ENCODE measurements at regions not wholly inside any gene's neighbourhood (a gene's known extent, or its start where the extent isn't known, plus 50 kb on each side); places are given as distances from the start of the nearest gene placed in this dataset.
"Not testable (repeated sequence)": the region's sequence is repeated elsewhere in the genome, so short reads cannot be mapped to it uniquely, and the experiment has no call there.

DNA sequence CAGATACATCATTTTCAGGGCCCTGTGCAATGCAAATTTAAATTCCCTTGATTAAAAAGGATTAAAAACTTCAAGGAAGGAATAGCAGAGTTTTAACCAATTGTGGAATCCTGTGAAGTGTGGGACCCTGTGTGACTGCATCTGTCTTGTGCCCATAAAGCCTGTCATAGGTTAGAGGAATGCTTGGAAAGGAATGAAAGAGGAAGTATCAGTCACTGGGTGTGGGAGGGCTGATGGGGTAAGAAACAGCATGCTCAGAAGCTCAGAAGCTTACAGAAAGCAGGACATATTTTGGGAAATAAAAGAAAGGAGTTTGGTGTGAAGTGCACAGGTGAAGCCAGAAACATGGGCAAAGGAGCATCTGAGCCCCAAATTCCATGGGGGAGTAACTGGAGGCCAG, 150.8 kb upstream of the ETV3 start:
- DNase-seq (ENCODE audit: low read depth), result no peak

DNA sequence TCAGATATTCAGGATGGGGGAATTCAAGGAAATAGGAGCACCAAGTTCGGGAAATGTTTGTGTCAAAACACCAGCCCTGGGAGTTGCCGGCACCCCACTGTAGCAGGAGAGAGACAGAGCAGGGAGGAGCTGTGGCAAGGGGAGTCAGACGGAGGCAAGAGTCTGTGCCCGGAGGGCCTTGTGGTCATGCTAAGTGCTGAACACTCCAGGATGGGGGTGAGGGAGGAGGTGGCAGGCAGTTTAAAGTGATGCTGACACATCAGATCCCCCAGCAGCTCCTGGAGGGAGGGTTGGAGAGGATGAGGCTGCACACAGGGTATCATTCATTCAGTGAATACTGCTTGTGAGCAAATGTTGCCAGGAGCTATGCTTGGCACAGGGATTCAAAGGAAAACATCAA, 150.3 kb upstream of the ETV3 start:
- DNase-seq (ENCODE audit: low read depth), result no peak

GRCh38 chr1:157288006-157288405, 149.8 kb upstream of the ETV3 start:
- DNase-seq (ENCODE audit: low read depth), result no peak

DNA sequence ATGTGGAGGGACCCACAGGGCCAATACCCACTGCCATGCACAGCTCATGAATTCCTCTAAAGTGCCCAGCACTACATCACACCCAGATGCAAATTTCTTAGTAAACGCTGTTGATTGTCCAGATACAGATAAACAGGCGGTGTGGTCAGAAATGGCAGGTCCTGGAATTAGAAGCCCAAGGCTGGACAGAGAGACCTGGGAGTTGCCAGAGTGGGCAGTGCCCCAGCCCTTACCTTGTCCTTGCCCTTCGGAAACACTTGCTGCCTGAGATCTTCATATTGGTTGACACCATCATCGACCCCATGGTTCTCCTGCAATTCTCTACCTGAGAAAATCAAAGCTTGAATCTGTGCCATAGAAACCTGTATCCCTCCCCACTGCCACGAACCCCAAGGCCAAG, 149.3 kb upstream of the ETV3 start:
- DNase-seq (ENCODE audit: low read depth), result no peak

GRCh38 chr1:157286646-157287420, 148.6 kb upstream of the ETV3 start:
- no peak for DNase-seq (ENCODE audit: low read depth)

- DNase-seq (ENCODE audit: low read depth), result no peak
These were observed 147.9 kb upstream of the ETV3 start for GRCh38 chr1:157286096-157286495.

GRCh38 chr1:157284451-157284850, 146.3 kb upstream of the ETV3 start:
- no peak for DNase-seq (ENCODE audit: low read depth)

DNA sequence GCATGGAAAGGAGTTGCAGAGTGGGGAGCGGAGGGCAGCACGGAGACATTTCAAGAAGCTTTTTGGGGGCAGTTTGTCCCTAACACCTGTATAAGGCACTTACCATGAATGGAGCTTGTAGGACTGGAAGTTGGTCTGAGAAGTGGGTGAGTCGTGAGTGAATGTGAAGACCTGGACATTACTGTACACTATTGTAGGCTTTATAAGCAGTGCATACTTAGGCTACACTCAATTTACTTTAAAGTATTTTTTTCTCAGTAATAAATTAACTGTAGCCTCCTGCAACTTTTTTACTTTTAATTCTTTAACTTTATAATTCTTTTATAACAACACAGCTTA, 141.6 kb upstream of the ETV3 start:
- DNase-seq (ENCODE audit: low read depth), result no peak

GRCh38 chr1:157279138-157279801, 141.1 kb upstream of the ETV3 start:
- no peak for DNase-seq (ENCODE audit: low read depth)

DNA sequence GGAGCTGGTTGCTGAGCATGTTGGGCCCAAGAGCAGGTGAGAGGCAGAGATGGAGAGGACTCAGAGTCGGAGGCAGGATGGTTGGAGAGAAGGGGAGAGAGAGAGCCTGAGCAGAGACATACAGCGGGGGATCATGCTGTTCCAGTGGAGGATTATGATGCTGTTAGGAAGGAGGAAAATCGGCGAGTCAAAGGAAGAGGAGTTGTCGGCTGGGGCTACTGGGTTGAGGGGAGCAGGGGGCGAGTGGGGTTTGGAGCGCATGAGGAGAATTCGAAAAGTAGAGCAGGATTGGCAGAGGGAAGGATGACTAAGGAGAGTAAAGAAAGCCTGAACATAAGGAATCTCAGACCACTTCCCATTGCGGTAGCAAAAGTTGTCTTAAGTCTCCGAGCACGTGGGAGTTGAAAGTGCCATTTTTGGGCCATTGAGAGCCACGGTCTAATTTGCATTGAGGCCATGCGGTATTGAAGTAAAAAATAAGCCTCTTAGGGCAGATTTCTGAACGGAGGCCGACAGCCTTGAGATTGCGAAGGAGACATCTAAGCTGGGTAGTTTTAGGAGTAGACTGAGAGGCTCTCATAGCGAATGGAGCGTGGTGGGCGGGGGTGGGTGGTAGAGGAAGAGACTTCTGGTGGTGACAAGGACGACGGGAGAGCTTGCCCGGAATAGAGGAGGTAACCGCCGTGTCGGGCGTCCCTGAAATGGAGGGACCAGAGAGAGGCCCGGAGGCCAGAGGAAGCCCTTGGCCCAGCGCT, 140.4 kb upstream of the ETV3 start:
- no peak for DNase-seq (ENCODE audit: low read depth)

- DNase-seq (ENCODE audit: low read depth), result no peak
These were observed 139.7 kb upstream of the ETV3 start for GRCh38 chr1:157277913-157278312.

GRCh38 chr1:157277281-157277680, 139.1 kb upstream of the ETV3 start:
- DNase-seq (ENCODE audit: low read depth), result no peak

DNA sequence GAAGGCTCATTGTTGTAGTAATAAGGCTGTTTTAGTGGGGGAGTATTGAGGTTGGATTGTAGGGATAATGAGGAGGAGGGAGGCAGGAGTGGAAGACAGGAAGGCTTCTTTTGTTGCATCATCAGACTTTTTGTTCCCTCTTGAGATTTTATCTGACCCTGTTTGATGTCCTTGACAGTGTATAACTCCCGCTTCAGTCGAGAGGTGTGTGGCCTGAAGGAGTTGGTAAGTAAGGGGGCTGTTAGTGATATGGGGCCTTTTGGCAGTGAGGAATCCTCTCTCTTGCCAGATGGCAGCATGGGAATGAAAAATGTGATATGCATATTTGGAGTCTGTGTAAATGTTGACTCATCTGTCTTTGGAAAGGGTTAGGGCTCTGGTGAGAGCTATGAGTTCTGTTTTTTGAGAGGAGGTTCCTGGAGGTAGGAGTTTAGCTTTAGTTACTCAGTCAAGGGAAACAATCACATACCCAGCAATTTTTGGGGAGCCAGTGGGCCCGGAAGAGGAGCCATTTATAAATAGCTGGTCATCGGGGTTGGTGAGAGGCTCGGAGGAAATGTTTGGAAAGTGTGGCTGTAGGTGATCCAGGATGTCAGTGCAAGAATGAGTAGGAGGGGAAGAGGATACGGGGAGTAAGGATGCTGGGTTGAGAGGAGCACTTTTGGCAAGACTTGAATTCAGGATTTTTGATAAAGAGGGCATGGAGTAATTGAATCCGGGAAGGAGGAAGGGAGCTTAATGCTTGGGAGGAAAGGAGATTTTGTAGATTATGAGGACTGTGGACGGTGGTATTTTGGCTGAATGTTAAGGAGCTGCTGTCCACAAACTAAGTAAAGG, 136.7 kb upstream of the ETV3 start:
- no peak for DNase-seq (ENCODE audit: low read depth)

DNA sequence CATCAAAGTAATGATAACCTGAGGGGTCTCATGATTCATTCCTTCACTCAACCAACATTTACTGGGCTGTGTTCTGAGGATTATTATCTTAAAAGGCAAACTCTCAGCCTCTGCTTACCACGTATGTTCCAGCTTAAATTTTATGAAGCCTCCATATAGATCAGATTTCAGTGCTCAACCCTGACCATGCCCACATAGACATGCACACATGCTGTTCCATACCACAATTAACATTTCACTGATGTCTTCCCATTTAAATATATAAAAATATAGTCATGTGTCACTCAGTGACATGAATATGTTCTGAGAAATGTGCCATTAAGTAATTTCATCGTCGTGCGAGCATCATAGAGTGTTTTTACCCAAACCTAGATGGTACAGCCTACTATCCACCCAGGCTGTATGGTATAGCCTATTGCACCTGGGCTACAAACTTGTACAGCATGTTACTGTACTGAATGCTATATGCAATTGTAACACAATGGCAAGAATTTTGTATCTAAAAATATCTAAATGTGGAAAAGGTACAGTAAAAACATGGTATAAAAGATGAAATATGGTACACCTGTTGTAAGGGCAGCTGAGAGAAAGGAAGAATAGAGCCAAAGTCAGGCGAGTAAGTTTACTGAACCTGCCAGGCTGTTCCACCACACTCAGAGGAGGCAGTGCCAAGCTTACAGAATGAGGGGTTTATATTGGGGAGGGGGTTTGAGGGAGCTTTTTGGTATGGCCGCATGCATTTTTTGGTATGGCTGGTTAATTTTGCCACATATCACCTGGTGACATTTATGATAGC, 134.7 kb upstream of the ETV3 start:
- DNase-seq (ENCODE audit: low read depth), result no peak

DNA sequence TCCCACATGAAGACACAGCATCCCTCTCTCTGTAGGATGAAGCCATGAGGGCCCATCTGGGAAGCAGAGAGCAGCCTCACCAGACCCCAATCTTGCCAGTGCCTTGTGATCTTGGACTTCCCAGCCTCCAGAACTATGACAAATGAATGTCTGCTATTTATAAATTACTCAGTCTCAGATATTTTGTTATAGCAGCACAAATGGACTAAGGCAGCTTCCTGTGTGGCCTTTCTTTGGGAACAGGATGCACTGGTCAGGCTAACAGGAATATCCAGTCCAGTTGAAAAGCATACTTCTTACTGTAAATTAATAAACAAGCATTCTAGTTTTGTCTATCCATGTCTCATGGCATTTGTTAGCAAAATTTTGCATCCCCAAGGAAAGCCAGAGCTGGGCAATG, 134.1 kb upstream of the ETV3 start:
- DNase-seq (ENCODE audit: low read depth), result no peak

GRCh38 chr1:157270705-157271274, 132.6 kb upstream of the ETV3 start:
- DNase-seq (ENCODE audit: low read depth), result no peak

DNA sequence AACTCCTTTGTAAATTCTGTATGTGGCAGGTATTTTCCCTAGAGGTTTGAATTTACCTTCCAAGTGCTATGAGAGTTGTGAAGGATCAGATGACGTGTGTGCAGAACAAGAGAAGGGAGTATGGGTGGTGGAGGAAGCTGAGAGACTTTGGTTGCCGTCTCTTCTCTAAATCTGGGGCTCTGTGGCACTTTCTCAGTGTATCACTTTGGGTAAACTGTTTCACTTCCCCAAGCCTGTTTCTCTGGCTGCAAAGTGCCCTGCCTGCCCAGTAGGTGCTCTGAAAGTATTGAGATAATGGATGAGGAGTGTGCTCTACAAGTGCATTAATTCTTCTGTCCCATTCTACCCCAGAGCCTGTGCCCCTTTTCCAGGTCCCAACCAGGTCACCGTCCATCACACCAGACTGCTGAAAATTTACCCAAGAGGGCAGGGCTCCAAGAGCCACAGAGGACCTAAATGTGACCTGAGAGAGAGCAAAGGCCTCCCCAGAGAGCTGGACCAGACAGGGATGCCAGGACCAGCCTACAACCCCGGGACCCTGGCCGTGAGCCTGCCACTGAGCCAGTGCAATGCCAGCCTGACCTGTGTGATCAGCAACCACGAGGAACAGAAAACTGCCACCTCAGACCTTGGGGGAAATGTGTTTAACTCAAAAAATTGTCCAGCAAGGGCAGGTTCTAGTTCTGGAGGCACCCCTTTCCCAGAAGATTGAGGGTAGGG, 131.6 kb upstream of the ETV3 start:
- DNase-seq (ENCODE audit: low read depth), result no peak

DNA sequence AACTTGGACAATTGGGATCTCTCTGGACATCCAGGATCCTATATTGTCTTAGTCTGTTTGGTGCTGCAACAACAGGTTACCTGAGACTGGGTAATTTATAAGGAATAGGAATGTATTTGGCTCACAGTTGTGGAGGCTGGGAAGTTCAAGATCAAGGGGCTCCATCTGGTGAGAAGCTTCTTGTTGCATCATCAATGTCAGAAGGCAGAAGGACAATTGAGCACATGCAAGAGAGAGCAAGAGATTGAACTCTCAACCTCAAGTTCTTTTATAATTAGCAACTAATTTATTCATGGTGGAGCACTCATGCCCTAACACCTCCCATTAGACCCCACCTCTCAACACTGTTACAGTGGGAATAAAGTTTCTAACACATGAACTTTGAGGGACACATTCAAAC, 124.7 kb upstream of the ETV3 start:
- DNase-seq (ENCODE audit: low read depth), result no peak

GRCh38 chr1:157262422-157262821, 124.2 kb upstream of the ETV3 start:
- no peak for DNase-seq (ENCODE audit: low read depth)

DNA sequence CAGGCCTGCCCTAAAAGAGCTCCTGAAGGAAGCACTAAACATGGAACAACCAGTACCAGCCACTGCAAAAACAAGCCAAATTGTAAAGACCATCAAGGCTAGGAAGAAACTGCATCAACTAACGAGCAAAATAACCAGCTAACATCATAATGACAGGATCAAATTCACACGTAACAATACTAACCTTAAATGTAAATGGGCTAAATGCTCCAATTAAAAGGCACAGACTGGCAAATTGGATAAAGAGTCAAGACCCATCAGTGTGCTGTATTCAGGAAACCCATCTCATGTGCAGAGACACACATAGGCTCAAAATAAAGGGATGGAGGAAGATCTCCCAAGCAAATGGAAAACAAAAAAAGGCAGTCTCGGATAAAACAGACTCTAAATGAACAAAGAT, 117.7 kb upstream of the ETV3 start:
- not testable (repeated sequence) for DNase-seq (ENCODE audit: low read depth)

Measured in stimulated activated CD8-positive, alpha-beta memory T cell treated with anti-CD3 and anti-CD28 coated beads, Interleukin-4, amount 100 ng/mL, for 24 hours (primary cell).